ENCODE measurements at regions not wholly inside any gene's neighbourhood (a gene's known extent, or its start where the extent isn't known, plus 50 kb on each side); places are given as distances from the start of the nearest gene placed in this dataset.
"Not testable (repeated sequence)": the region's sequence is repeated elsewhere in the genome, so short reads cannot be mapped to it uniquely, and the experiment has no call there.

DNA sequence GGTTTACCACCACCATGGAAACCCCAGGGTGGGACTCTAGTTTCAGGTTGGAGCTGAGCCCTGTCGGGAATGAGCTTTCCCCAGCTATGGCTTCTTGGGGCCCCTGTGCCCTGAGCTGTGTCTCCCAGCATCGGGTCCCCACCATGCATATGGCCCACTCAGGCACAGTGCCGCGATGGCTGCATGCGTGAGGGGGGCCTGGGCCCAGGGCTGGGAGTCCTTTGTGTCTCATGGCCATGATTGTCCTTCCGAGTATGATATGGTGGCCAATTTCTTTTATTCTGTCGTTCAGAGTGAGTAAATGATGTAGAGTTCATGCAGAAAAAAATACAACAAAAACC is 57.7 kb upstream of the PLCXD1 start:
- not testable (repeated sequence) for TF ChIP-seq KHSRP (IDR thresholded peaks at IDR 0.05); XRCC5 (IDR thresholded peaks at IDR 0.05; ENCODE audit: low read depth, low read length); DDX20 (tag; IDR thresholded peaks at IDR 0.05; ENCODE audit: low read depth)
- TF ChIP-seq, protein P1, sequence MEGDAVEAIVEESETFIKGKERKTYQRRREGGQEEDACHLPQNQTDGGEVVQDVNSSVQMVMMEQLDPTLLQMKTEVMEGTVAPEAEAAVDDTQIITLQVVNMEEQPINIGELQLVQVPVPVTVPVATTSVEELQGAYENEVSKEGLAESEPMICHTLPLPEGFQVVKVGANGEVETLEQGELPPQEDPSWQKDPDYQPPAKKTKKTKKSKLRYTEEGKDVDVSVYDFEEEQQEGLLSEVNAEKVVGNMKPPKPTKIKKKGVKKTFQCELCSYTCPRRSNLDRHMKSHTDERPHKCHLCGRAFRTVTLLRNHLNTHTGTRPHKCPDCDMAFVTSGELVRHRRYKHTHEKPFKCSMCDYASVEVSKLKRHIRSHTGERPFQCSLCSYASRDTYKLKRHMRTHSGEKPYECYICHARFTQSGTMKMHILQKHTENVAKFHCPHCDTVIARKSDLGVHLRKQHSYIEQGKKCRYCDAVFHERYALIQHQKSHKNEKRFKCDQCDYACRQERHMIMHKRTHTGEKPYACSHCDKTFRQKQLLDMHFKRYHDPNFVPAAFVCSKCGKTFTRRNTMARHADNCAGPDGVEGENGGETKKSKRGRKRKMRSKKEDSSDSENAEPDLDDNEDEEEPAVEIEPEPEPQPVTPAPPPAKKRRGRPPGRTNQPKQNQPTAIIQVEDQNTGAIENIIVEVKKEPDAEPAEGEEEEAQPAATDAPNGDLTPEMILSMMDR (IDR thresholded peaks at IDR 0.05 in 2 of 3, conservative IDR thresholded peaks at IDR 0.05 in 1 of 3; ENCODE audit: insufficient read depth in 2 of 3, low read depth in 1 of 3, low read length in 3 of 3): not testable (repeated sequence)

Data from K562 (cell line).